Neural cell (in vitro differentiated cells): ENCODE measurements at regions not wholly inside any gene's neighbourhood (a gene's known extent, or its start where the extent isn't known, plus 50 kb on each side); places are given as distances from the start of the nearest gene placed in this dataset.

ENCODE experiments used
- CTCF ChIP-seq: fragments of 450-650 bp; IDR thresholded peaks from 2 replicates; pipeline ENCODE4 v1.5.1; 2014; ENCODE audit warnings: antibody characterized with exemption, mild to moderate bottlenecking, moderate library complexity; ENCODE audit not compliant: poor library complexity, severe bottlenecking
- EP300 ChIP-seq: fragments of 450-650 bp; conservative IDR thresholded peaks from 2 replicates; pipeline ENCODE4 v1.6.1; 2014; ENCODE audit warnings: antibody characterized with exemption, mild to moderate bottlenecking, moderate library complexity; ENCODE audit not compliant: poor library complexity, severe bottlenecking
- EZH2 ChIP-seq: fragments of 200-600, 300-800 bp; shearing (Covaris generic), sonication (generic); IDR thresholded peaks from 2 replicates; pipeline ENCODE4 v1.6.1; 2014; ENCODE audit warnings: antibody characterized with exemption, low read length, borderline replicate concordance, mild to moderate bottlenecking; ENCODE audit not compliant: insufficient read depth, poor library complexity, severe bottlenecking
- RAD21 ChIP-seq: fragments of 450-650 bp; conservative IDR thresholded peaks from 2 replicates; pipeline ENCODE4 v1.6.1; 2014; ENCODE audit warnings: antibody characterized with exemption, mild to moderate bottlenecking, moderate library complexity
- SMC3 ChIP-seq: fragments of 450-650 bp; conservative IDR thresholded peaks from 2 replicates; pipeline ENCODE4 v1.6.1; 2014; ENCODE audit warnings: antibody characterized with exemption, mild to moderate bottlenecking, moderate library complexity; ENCODE audit not compliant: poor library complexity

GRCh38 chr10:44682507-44682906 lies 228.6 kb upstream of the TMEM72 start:
- no peak for TF ChIP-seq CTCF
- no peak for TF ChIP-seq EP300
- no peak for TF ChIP-seq SMC3
- no peak for TF ChIP-seq EZH2
- no peak for TF ChIP-seq RAD21
